HepG2 (cell line): ENCODE measurements at regions not wholly inside any gene's neighbourhood (a gene's known extent, or its start where the extent isn't known, plus 50 kb on each side); places are given as distances from the start of the nearest gene placed in this dataset.

Experiments used
- ATF2 ChIP-seq: sonication (generic); formaldehyde crosslinking; IDR thresholded peaks from 2 replicates; pipeline ENCODE4 v1.4.0; 2020; ENCODE audit warnings: missing genetic modification reagents
- ATF6 ChIP-seq: sonication (generic); formaldehyde crosslinking; conservative IDR thresholded peaks from 2 replicates; pipeline ENCODE4 v1.4.0; 2020; ENCODE audit warnings: missing genetic modification reagents
- BRF2 ChIP-seq: sonication (generic); formaldehyde crosslinking; IDR thresholded peaks from 2 replicates; pipeline ENCODE4 v1.8.1; 2022; ENCODE audit warnings: mild to moderate bottlenecking, missing genetic modification reagents
- CCAR2 ChIP-seq: fragments of 200-400 bp; formaldehyde crosslinking; optimal IDR thresholded peaks from 2 replicates; pipeline ENCODE3; 2018; ENCODE audit warnings: low read depth, mild to moderate bottlenecking, low read length, moderate library complexity
- FOXP4 ChIP-seq: sonication (generic); formaldehyde crosslinking; IDR thresholded peaks from 2 replicates; pipeline ENCODE4 v1.4.0; 2020; ENCODE audit warnings: missing genetic modification reagents
- GABPA ChIP-seq, 2 experiments: IDR thresholded peaks; 2 replicates each; pipeline ENCODE4 v1.6.1; 2011 to 2016; ENCODE audit warnings: low read depth in 2 of 2, low read length in 1 of 2, missing biosample characterization in 1 of 2, missing genetic modification characterization in 1 of 2
- GATAD2A ChIP-seq: IDR thresholded peaks from 2 replicates; pipeline ENCODE4 v1.6.1; 2016
- IKZF1 ChIP-seq: fragments of 450-650 bp; IDR thresholded peaks from 2 replicates; pipeline ENCODE4 v1.7.1; 2016
- JUNB ChIP-seq: sonication (generic); formaldehyde crosslinking; IDR thresholded peaks from 2 replicates; pipeline ENCODE4 v1.8.0; 2022; ENCODE audit warnings: missing genetic modification reagents, mild to moderate bottlenecking, borderline replicate concordance
- MBD4 ChIP-seq: IDR thresholded peaks from 2 replicates; pipeline ENCODE4 v1.6.1; 2012; ENCODE audit warnings: low read length, inconsistent platforms, borderline replicate concordance
- PATZ1 ChIP-seq: sonication (generic); formaldehyde crosslinking; IDR thresholded peaks from 2 replicates; pipeline ENCODE4 v1.4.0; 2020; ENCODE audit warnings: missing genetic modification reagents
- POLR2AphosphoS5 ChIP-seq: IDR thresholded peaks from 2 replicates; pipeline ENCODE4 v1.6.1; 2012; ENCODE audit warnings: low read depth, low read length
- SCMH1 ChIP-seq: sonication (generic); formaldehyde crosslinking; IDR thresholded peaks from 2 replicates; pipeline ENCODE4 v1.9.0; 2021; ENCODE audit warnings: missing genetic modification reagents, mild to moderate bottlenecking, borderline replicate concordance
- SP140L ChIP-seq: sonication (generic); formaldehyde crosslinking; IDR thresholded peaks from 2 replicates; pipeline ENCODE4 v1.4.0; 2020; ENCODE audit warnings: missing genetic modification reagents, borderline replicate concordance
- SRF ChIP-seq: IDR thresholded peaks from 2 replicates; pipeline ENCODE4 v1.6.1; 2011; ENCODE audit warnings: mild to moderate bottlenecking, low read depth, low read length, moderate library complexity
- TEF ChIP-seq: sonication (generic); formaldehyde crosslinking; IDR thresholded peaks from 2 replicates; pipeline ENCODE4 v1.5.0; 2020; ENCODE audit warnings: missing genetic modification reagents
- ZBTB20 ChIP-seq: sonication (generic); formaldehyde crosslinking; IDR thresholded peaks from 2 replicates; pipeline ENCODE4 v1.8.1; 2023; ENCODE audit warnings: missing genetic modification reagents, low read depth, mild to moderate bottlenecking, borderline replicate concordance
- ZBTB3 ChIP-seq: sonication (generic); formaldehyde crosslinking; IDR thresholded peaks from 2 replicates; pipeline ENCODE4 v1.4.0; 2020; ENCODE audit warnings: low read depth, mild to moderate bottlenecking, moderate library complexity, missing genetic modification reagents, borderline replicate concordance
- ZNF121 ChIP-seq: sonication (generic); formaldehyde crosslinking; IDR thresholded peaks from 2 replicates; pipeline ENCODE4 v1.5.0; 2020; ENCODE audit warnings: mild to moderate bottlenecking, missing genetic modification reagents
- ZNF136 ChIP-seq: sonication (generic); formaldehyde crosslinking; IDR thresholded peaks from 2 replicates; pipeline ENCODE4 v1.8.1; 2022; ENCODE audit warnings: low read depth, mild to moderate bottlenecking, moderate library complexity, missing genetic modification reagents
- ZNF891 ChIP-seq: sonication (generic); formaldehyde crosslinking; IDR thresholded peaks from 2 replicates; pipeline ENCODE4 v1.5.0; 2020; ENCODE audit warnings: mild to moderate bottlenecking, missing genetic modification reagents

GRCh38 chr17:13306310-13306962, 288.6 kb upstream of the ELAC2 start (continued):
- no peak for TF ChIP-seq FOXP4 (CRISPR knock-in tag)
- TF ChIP-seq PATZ1 (CRISPR knock-in tag) = no peak
- no peak for TF ChIP-seq ZNF136 (CRISPR knock-in tag)
- no peak for TF ChIP-seq ZNF891 (CRISPR knock-in tag)
- TF ChIP-seq TEF (CRISPR knock-in tag) = peak; percentile 93
- no peak for TF ChIP-seq JUNB (CRISPR knock-in tag)
- TF ChIP-seq CCAR2 = no peak
- no peak for TF ChIP-seq SRF
- 0 out of 2 replicates have a peak, but pooled peaks have one; percentile 32 for TF ChIP-seq ATF2 (CRISPR knock-in tag)
- TF ChIP-seq GATAD2A (CRISPR knock-in tag) = peak; percentile 47; the same call in 1 of the 2 replicates
- TF ChIP-seq MBD4 = no peak
- TF ChIP-seq SCMH1 (CRISPR knock-in tag) = no peak
- no peak for TF ChIP-seq BRF2 (CRISPR knock-in tag)
- no peak for TF ChIP-seq ZNF121 (CRISPR knock-in tag)
- no peak for TF ChIP-seq ZBTB3
- TF ChIP-seq GABPA (IDR thresholded peaks at IDR 0.05; ENCODE audit: low read depth, low read length) = no peak
- TF ChIP-seq GABPA (CRISPR knock-in tag; IDR thresholded peaks at IDR 0.05; ENCODE audit: low read depth) = peak; percentile 77
- TF ChIP-seq ZBTB20 = no peak
- no peak for TF ChIP-seq ATF6
- no peak for TF ChIP-seq POLR2AphosphoS5
- no peak for TF ChIP-seq SP140L (CRISPR knock-in tag)
- TF ChIP-seq IKZF1 = no peak
